ENCODE measurements at regions not wholly inside any gene's neighbourhood (a gene's known extent, or its start where the extent isn't known, plus 50 kb on each side); places are given as distances from the start of the nearest gene placed in this dataset.
"Not testable (repeated sequence)": the region's sequence is repeated elsewhere in the genome, so short reads cannot be mapped to it uniquely, and the experiment has no call there.

DNA sequence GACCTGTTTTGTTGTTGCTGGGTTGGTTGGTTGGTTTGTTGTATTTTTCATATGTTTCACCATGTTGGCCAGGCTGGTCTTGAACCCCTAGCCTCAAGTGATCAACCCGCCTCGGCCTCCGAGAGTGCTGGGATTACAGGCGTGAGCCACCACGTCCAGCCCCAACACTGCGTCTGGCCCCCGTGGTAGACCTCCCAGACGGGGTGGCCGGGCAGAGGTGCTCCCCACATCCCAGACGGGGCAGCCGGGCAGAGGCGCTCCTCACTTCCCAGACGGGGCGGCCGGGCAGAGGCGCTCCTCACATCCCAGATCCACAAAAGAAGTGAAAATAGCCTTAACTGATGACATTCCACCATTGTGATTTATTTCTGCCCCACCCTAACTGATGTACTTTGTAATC is 76.2 kb upstream of the PABPC3 start:
- not testable (repeated sequence) for TF ChIP-seq CTCF (conservative IDR thresholded peaks at IDR 0.05; ENCODE audit: low read depth in 2 of 2); EZH2 (IDR thresholded peaks at IDR 0.05; ENCODE audit: low read depth, unreplicated experiment); EZH2phosphoT487 (IDR thresholded peaks at IDR 0.05; ENCODE audit: unreplicated experiment); STAT1 (IDR thresholded peaks at IDR 0.05; ENCODE audit: unreplicated experiment); JUNB (IDR thresholded peaks at IDR 0.05; ENCODE audit: unreplicated experiment); POLR2AphosphoS5 (IDR thresholded peaks at IDR 0.05; ENCODE audit: low read depth)
- TF ChIP-seq, protein P1, sequence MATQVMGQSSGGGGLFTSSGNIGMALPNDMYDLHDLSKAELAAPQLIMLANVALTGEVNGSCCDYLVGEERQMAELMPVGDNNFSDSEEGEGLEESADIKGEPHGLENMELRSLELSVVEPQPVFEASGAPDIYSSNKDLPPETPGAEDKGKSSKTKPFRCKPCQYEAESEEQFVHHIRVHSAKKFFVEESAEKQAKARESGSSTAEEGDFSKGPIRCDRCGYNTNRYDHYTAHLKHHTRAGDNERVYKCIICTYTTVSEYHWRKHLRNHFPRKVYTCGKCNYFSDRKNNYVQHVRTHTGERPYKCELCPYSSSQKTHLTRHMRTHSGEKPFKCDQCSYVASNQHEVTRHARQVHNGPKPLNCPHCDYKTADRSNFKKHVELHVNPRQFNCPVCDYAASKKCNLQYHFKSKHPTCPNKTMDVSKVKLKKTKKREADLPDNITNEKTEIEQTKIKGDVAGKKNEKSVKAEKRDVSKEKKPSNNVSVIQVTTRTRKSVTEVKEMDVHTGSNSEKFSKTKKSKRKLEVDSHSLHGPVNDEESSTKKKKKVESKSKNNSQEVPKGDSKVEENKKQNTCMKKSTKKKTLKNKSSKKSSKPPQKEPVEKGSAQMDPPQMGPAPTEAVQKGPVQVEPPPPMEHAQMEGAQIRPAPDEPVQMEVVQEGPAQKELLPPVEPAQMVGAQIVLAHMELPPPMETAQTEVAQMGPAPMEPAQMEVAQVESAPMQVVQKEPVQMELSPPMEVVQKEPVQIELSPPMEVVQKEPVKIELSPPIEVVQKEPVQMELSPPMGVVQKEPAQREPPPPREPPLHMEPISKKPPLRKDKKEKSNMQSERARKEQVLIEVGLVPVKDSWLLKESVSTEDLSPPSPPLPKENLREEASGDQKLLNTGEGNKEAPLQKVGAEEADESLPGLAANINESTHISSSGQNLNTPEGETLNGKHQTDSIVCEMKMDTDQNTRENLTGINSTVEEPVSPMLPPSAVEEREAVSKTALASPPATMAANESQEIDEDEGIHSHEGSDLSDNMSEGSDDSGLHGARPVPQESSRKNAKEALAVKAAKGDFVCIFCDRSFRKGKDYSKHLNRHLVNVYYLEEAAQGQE (IDR thresholded peaks at IDR 0.05; ENCODE audit: unreplicated experiment): not testable (repeated sequence)

Data from GM23338 (cell line).